B cell (primary cell): ENCODE measurements at regions not wholly inside any gene's neighbourhood (a gene's known extent, or its start where the extent isn't known, plus 50 kb on each side); places are given as distances from the start of the nearest gene placed in this dataset.

Source experiments
- ATAC-seq: fragments of 200-7000 bp; cut with Tn5 transposase; one replicate; pipeline ENCODE4 v1.10.0; 2021; ENCODE audit warnings: low read depth, mild to moderate bottlenecking, moderate number of reproducible peaks, moderate library complexity
- CTCF ChIA-PET: fragments of 350-600 bp; sonication (Branson Sonifier 250); formaldehyde crosslinking; loops from one replicate; lab custom pipeline; 2021; ENCODE audit warnings: antibody characterized with exemption, inconsistent platforms; lab: Charles Lee
- POLR2A ChIA-PET: fragments of 350-600 bp; sonication (Branson Sonifier 250); formaldehyde crosslinking; loops from one replicate; lab custom pipeline; 2021; ENCODE audit warnings: antibody characterized with exemption; lab: Charles Lee
- DNase-seq: peaks from one replicate; pipeline ENCODE4 v3.0.0; 2013
- H2AFZ ChIP-seq: 2 replicates; pipeline ENCODE4 v1.6.1; 2012; ENCODE audit warnings: mild to moderate bottlenecking, low read depth, low read length; ENCODE audit not compliant: insufficient read depth, poor library complexity, severe bottlenecking
- H3K27ac ChIP-seq, 2 donors: 1 replicate in 1 of 2; 2 replicates in 1 of 2; pipeline ENCODE4 v1.5.1; 2012 to 2013; ENCODE audit warnings: low read length in 2 of 2, mild to moderate bottlenecking in 2 of 2, moderate library complexity in 1 of 2
- H3K27me3 ChIP-seq, 4 experiments: fragments of 200-600 bp in 1 of 4; sonication (generic) in 1 of 4; replicated peaks in 1 of 4; 1 replicate in 2 of 4; 2 replicates in 2 of 4; pipeline versions ENCODE4 v1.6.1 to v1.7.0; 2013 to 2016; ENCODE audit warnings: low read length in 3 of 4, mild to moderate bottlenecking in 2 of 4, mixed read lengths in 1 of 4, moderate library complexity in 1 of 4; ENCODE audit not compliant: insufficient read depth in 4 of 4, control insufficient read depth in 3 of 4; ENCODE audit errors: control extremely low read depth in 1 of 4
- H3K36me3 ChIP-seq, 2 experiments: replicated peaks in 1 of 2; 1 replicate in 1 of 2; 2 replicates in 1 of 2; pipeline versions ENCODE4 v1.6.1 to v1.7.1; 2013; ENCODE audit warnings: low read length in 1 of 2; ENCODE audit not compliant: insufficient read depth in 2 of 2, control insufficient read depth in 1 of 2; ENCODE audit errors: control extremely low read depth in 1 of 2, extremely low read depth in 1 of 2
- H3K4me1 ChIP-seq, 2 donors: fragments of 200-600 bp in 1 of 2; sonication (generic) in 1 of 2; 1 replicate in 1 of 2; 2 replicates in 1 of 2; pipeline versions ENCODE4 v1.5.1 to v1.6.1; 2013 to 2017; ENCODE audit warnings: low read length in 2 of 2; ENCODE audit not compliant: control insufficient read depth in 2 of 2, insufficient read depth in 2 of 2
- H3K4me2 ChIP-seq: replicated peaks from 2 replicates; pipeline ENCODE3; 2012; ENCODE audit warnings: mild to moderate bottlenecking, low read depth, low read length; ENCODE audit not compliant: poor library complexity, severe bottlenecking
- H3K4me3 ChIP-seq, 5 experiments: fragments of 200-600 bp in 1 of 5; sonication (generic) in 1 of 5; 1 replicate in 3 of 5; 2 replicates in 2 of 5; pipeline versions ENCODE4 v1.5.1 to v1.7.0; 2011 to 2016; ENCODE audit warnings: low read length in 4 of 5, mild to moderate bottlenecking in 4 of 5, low read depth in 2 of 5, control low read depth in 1 of 5, moderate library complexity in 1 of 5; ENCODE audit not compliant: insufficient read depth in 1 of 5; ENCODE audit errors: control extremely low read depth in 1 of 5, extremely low read depth in 1 of 5
- H3K79me2 ChIP-seq: fragments of 200-600 bp; sonication (generic); one replicate; pipeline ENCODE4 v1.6.0; 2016; ENCODE audit warnings: low read length; ENCODE audit not compliant: control insufficient read depth, insufficient read depth
- H3K9ac ChIP-seq: fragments of 200-600 bp; sonication (generic); 2 replicates; pipeline ENCODE4 v1.6.1; 2017; ENCODE audit warnings: mild to moderate bottlenecking, low read length, moderate library complexity
- H3K9me3 ChIP-seq, 3 donors: one replicate each; pipeline versions ENCODE4 v1.6.1 to v1.7.1; 2013; ENCODE audit warnings: low read length in 2 of 3; ENCODE audit not compliant: control insufficient read depth in 2 of 3, insufficient read depth in 1 of 3; ENCODE audit errors: control extremely low read depth in 1 of 3
- H4K20me1 ChIP-seq: 2 replicates; pipeline ENCODE4 v1.6.0; 2012; ENCODE audit warnings: mild to moderate bottlenecking, low read length; ENCODE audit not compliant: insufficient read depth, control insufficient read depth, poor library complexity, severe bottlenecking
- H3K27ac Mint-ChIP-seq: one replicate; pipeline ENCODE4 v1.8.0; 2021; ENCODE audit warnings: mixed read lengths
- H3K27me3 Mint-ChIP-seq: one replicate; pipeline ENCODE4 v1.8.0; 2021; ENCODE audit warnings: mixed read lengths
- H3K4me1 Mint-ChIP-seq: one replicate; pipeline ENCODE4 v1.8.0; 2021; ENCODE audit warnings: mixed read lengths
- H3K4me3 Mint-ChIP-seq: one replicate; pipeline ENCODE4 v1.8.0; 2021; ENCODE audit warnings: mixed read lengths
- H3K9me3 Mint-ChIP-seq: one replicate; pipeline ENCODE4 v1.8.0; 2022; ENCODE audit warnings: mixed read lengths; ENCODE audit not compliant: insufficient read depth
- CTCF ChIP-seq: fragments of 200-600 bp; IDR thresholded peaks from one replicate; pipeline ENCODE4 v1.8.0; 2022; ENCODE audit warnings: antibody characterized with exemption, mild to moderate bottlenecking
- EZH2 ChIP-seq: IDR thresholded peaks from 2 replicates; pipeline ENCODE4 v1.6.1; 2012; ENCODE audit warnings: borderline replicate concordance, low read depth, mild to moderate bottlenecking, moderate library complexity, low read length; ENCODE audit not compliant: insufficient read depth, poor library complexity, severe bottlenecking
- WGBS: methylation state at CpG from one replicate; pipeline ENCODE4 v1.1.5; 2013; ENCODE audit warnings: missing lambda C conversion rate; ENCODE audit not compliant: insufficient coverage; 5-methylcytosine and 5-hydroxymethylcytosine counted together
- intact Hi-C: fragments of 100-400 bp; cut with micrococcal nuclease; formaldehyde crosslinking; loops from one replicate; pipeline ENCODE4 v1.10.0; 2022

GRCh38 chr22:42328784-42329145 is 58.3 kb upstream of the TCF20 start:
- Histone ChIP-seq H2AFZ (no peak overlapping the region), H4K20me1 (no peaks in the 10 kb centered on the region), H3K4me3 (no peak overlapping the region), H3K9ac (no peak overlapping the region), H3K27me3 (peaks cover 0 to 23% (median 7%) of the 10 kb centered on the region in 4 experiments), H3K4me1 (peaks cover 9 to 13% of the 10 kb centered on the region in 2 donors), H3K9me3 (peaks cover 0 to 4% (median 0%) of the 10 kb centered on the region in 3 donors), H3K27ac (no peak overlapping the region), H3K4me2 (no peak overlapping the region), H3K79me2 (no peaks in the 10 kb centered on the region), H3K36me3 (no peaks in the 10 kb centered on the region)
- CTCF ChIA-PET = no interaction called here
- H3K9me3 Mint-ChIP-seq = no peaks in the 10 kb centered on the region
- 89% methylated on average over 8 of the region's 8 CpGs for WGBS
- DNase-seq (no peak), ATAC-seq (no peak)
- POLR2A ChIA-PET = no interaction called here
- TF ChIP-seq CTCF = no peak
- TF ChIP-seq EZH2 = no peak
- peaks cover 15% of the 10 kb centered on the region for H3K4me1 Mint-ChIP-seq
- peaks cover 33% of the 10 kb centered on the region for H3K27me3 Mint-ChIP-seq
- intact Hi-C loops = no loop called here
- H3K4me3 Mint-ChIP-seq = no peak overlapping the region
- peak overlapping the region; percentile 15 for H3K27ac Mint-ChIP-seq

GRCh38 chr22:42328130-42328783 is 57.8 kb upstream of the TCF20 start:
- WGBS = 88% methylated on average over 11 of the region's 13 CpGs
- POLR2A ChIA-PET = no interaction called here
- H3K4me3 Mint-ChIP-seq = no peak overlapping the region
- H2AFZ ChIP-seq = no peak overlapping the region
- TF ChIP-seq EZH2 = no peak
- no peak for TF ChIP-seq CTCF
- no peak overlapping the region for H3K4me2 ChIP-seq
- no peaks in the 10 kb centered on the region for H3K79me2 ChIP-seq
- no peak for DNase-seq
- no peaks in the 10 kb centered on the region for H3K36me3 ChIP-seq
- H3K27me3 Mint-ChIP-seq = peaks cover 33% of the 10 kb centered on the region
- peaks cover 15% of the 10 kb centered on the region for H3K4me1 Mint-ChIP-seq
- H4K20me1 ChIP-seq = no peaks in the 10 kb centered on the region
- intact Hi-C loops = no loop called here
- peaks cover 9 to 13% of the 10 kb centered on the region in 2 donors for H3K4me1 ChIP-seq
- no peak overlapping the region for H3K4me3 ChIP-seq
- no peak overlapping the region for H3K27ac Mint-ChIP-seq
- ATAC-seq = no peak
- CTCF ChIA-PET = no interaction called here
- H3K9ac ChIP-seq = no peak overlapping the region
- peaks cover 0 to 4% (median 0%) of the 10 kb centered on the region in 3 donors for H3K9me3 ChIP-seq
- no peak overlapping the region for H3K27ac ChIP-seq
- H3K9me3 Mint-ChIP-seq = no peaks in the 10 kb centered on the region
- H3K27me3 ChIP-seq = peaks cover 0 to 23% (median 7%) of the 10 kb centered on the region in 4 experiments
